IMR-90 (cell line): ENCODE measurements at regions not wholly inside any gene's neighbourhood (a gene's known extent, or its start where the extent isn't known, plus 50 kb on each side); places are given as distances from the start of the nearest gene placed in this dataset.

Experiments
- ATAC-seq: fragments of 200-7000 bp; cut with Tn5 transposase; 2 replicates; pipeline ENCODE4 v1.9.1; 2020; ENCODE audit warnings: low read depth, mild to moderate bottlenecking, moderate library complexity
- BruUV-seq: library from RNA; stranded (reverse); fragments of 400-500 nt; replicated peaks from 2 replicates; lab custom pipeline; 2021; lab: Mats Ljungman, UMichigan
- CTCF ChIA-PET: fragments of 300-600 bp; formaldehyde crosslinking; extraction: SDS; loops from one replicate; lab custom pipeline; 2021; ENCODE audit warnings: antibody characterized with exemption; lab: Yijun Ruan, JAX
- POLR2A ChIA-PET: fragments of 300-600 bp; sonication (Branson Sonifier 250); formaldehyde crosslinking; loops from one replicate; lab custom pipeline; 2022; ENCODE audit warnings: antibody characterized with exemption; ENCODE audit not compliant: unreplicated experiment; lab: Charles Lee
- DNase-seq: peaks from one replicate; pipeline ENCODE4 v3.0.0; 2013
- H2AFZ ChIP-seq: replicated peaks from 2 replicates; pipeline ENCODE3; 2013; ENCODE audit warnings: low read length, mild to moderate bottlenecking; ENCODE audit not compliant: poor library complexity
- H2AK5ac ChIP-seq: 2 replicates; pipeline ENCODE4 v1.6.1; 2013; ENCODE audit warnings: low read depth, low read length, inconsistent platforms
- H2AK9ac ChIP-seq: replicated peaks from 2 replicates; pipeline ENCODE3; 2013; ENCODE audit warnings: mild to moderate bottlenecking, low read depth, low read length, moderate library complexity; ENCODE audit not compliant: poor library complexity
- H2BK120ac ChIP-seq: 2 replicates; pipeline ENCODE4 v1.6.1; 2013; ENCODE audit warnings: low read depth, low read length, inconsistent platforms
- H2BK15ac ChIP-seq: 3 replicates; pipeline ENCODE4 v1.6.1; 2013; ENCODE audit warnings: low read depth, low read length, inconsistent platforms
- H2BK20ac ChIP-seq: 2 replicates; pipeline ENCODE4 v1.6.1; 2013; ENCODE audit warnings: low read depth, mild to moderate bottlenecking, inconsistent platforms, low read length, moderate library complexity
- H2BK5ac ChIP-seq: 2 replicates; pipeline ENCODE4 v1.6.1; 2013; ENCODE audit warnings: mild to moderate bottlenecking, low read depth, low read length, inconsistent platforms; ENCODE audit not compliant: poor library complexity, severe bottlenecking
- H3K14ac ChIP-seq: replicated peaks from 2 replicates; pipeline ENCODE4 v1.6.1; 2013; ENCODE audit warnings: low read depth, low read length, inconsistent platforms
- H3K18ac ChIP-seq: 2 replicates; pipeline ENCODE4 v1.6.1; 2013; ENCODE audit warnings: low read depth, low read length, control low read depth
- H3K23ac ChIP-seq: 2 replicates; pipeline ENCODE4 v1.6.1; 2013; ENCODE audit warnings: low read depth, low read length, inconsistent platforms
- H3K27ac ChIP-seq: 2 replicates; pipeline ENCODE4 v1.5.1; 2013; ENCODE audit warnings: mild to moderate bottlenecking, control low read depth, low read length; ENCODE audit not compliant: insufficient read depth
- H3K27me3 ChIP-seq: 2 replicates; pipeline ENCODE4 v1.6.1; 2013; ENCODE audit warnings: low read length; ENCODE audit not compliant: control insufficient read depth, insufficient read depth
- H3K36me3 ChIP-seq: 2 replicates; pipeline ENCODE4 v1.6.1; 2013; ENCODE audit warnings: low read length, mixed read lengths; ENCODE audit not compliant: control insufficient read depth, insufficient read depth
- H3K4ac ChIP-seq: 2 replicates; pipeline ENCODE4 v1.6.1; 2013; ENCODE audit warnings: low read depth, low read length, inconsistent platforms
- H3K4me1 ChIP-seq: 2 replicates; pipeline ENCODE4 v1.6.1; 2013; ENCODE audit warnings: low read length, mixed read lengths; ENCODE audit not compliant: control insufficient read depth, insufficient read depth
- H3K4me2 ChIP-seq: 2 replicates; pipeline ENCODE4 v1.6.1; 2013; ENCODE audit warnings: low read depth, mild to moderate bottlenecking, control low read depth, low read length, moderate library complexity
- H3K4me3 ChIP-seq: 2 replicates; pipeline ENCODE4 v1.5.1; 2013; ENCODE audit warnings: low read depth, mild to moderate bottlenecking, control low read depth, low read length, moderate library complexity; ENCODE audit not compliant: insufficient read depth
- H3K56ac ChIP-seq: 2 replicates; pipeline ENCODE4 v1.6.1; 2013; ENCODE audit warnings: low read length, inconsistent platforms; ENCODE audit not compliant: insufficient read depth; ENCODE audit errors: extremely low read depth
- H3K79me1 ChIP-seq, 2 experiments: 2 replicates each; pipeline ENCODE4 v1.6.1; 2013; ENCODE audit warnings: low read length in 2 of 2, inconsistent platforms in 1 of 2, low read depth in 1 of 2
- H3K9ac ChIP-seq: 2 replicates; pipeline ENCODE4 v1.6.1; 2013; ENCODE audit warnings: low read depth, low read length, control low read depth
- H3K9me1 ChIP-seq: 2 replicates; pipeline ENCODE4 v1.6.1; 2013; ENCODE audit warnings: low read length, inconsistent platforms; ENCODE audit not compliant: insufficient read depth
- H3K9me3 ChIP-seq: 2 replicates; pipeline ENCODE4 v1.6.1; 2013; ENCODE audit warnings: low read length; ENCODE audit not compliant: control insufficient read depth, insufficient read depth
- H4K20me1 ChIP-seq: 2 replicates; pipeline ENCODE4 v1.6.1; 2013; ENCODE audit warnings: low read length, inconsistent platforms; ENCODE audit not compliant: insufficient read depth
- H4K5ac ChIP-seq: 2 replicates; pipeline ENCODE4 v1.6.1; 2013; ENCODE audit warnings: mild to moderate bottlenecking, low read depth, low read length, control low read depth
- H4K8ac ChIP-seq, 2 experiments: 2 replicates each; pipeline ENCODE4 v1.6.1; 2013; ENCODE audit warnings: low read depth in 2 of 2, low read length in 2 of 2, control low read depth in 1 of 2, inconsistent platforms in 1 of 2
- H4K91ac ChIP-seq: 2 replicates; pipeline ENCODE4 v1.6.1; 2013; ENCODE audit warnings: low read depth, low read length, inconsistent platforms; ENCODE audit not compliant: insufficient read depth
- BHLHE40 ChIP-seq: fragments of 150-350 bp; IDR thresholded peaks from 2 replicates; pipeline ENCODE4 v1.6.1; 2016; ENCODE audit warnings: mild to moderate bottlenecking, low read depth, low read length
- MAZ ChIP-seq: IDR thresholded peaks from 2 replicates; pipeline ENCODE4 v1.6.1; 2012; ENCODE audit warnings: low read depth, mild to moderate bottlenecking, low read length, improper control_type of control experiment, moderate library complexity, borderline replicate concordance
- POLR2A ChIP-seq: IDR thresholded peaks from 2 replicates; pipeline ENCODE4 v1.6.1; 2012; ENCODE audit warnings: mild to moderate bottlenecking, low read depth, low read length
- RFX5 ChIP-seq: IDR thresholded peaks from 2 replicates; pipeline ENCODE4 v1.8.0; 2012; ENCODE audit warnings: low read depth, mild to moderate bottlenecking, low read length, moderate library complexity
- WGBS, 2 experiments: methylation state at CpG; one replicate each; pipeline versions ENCODE4 v1.1.5 to v1.1.7; 2013; ENCODE audit warnings: missing lambda C conversion rate in 2 of 2; ENCODE audit not compliant: insufficient read length in 1 of 2; ENCODE audit errors: extremely low coverage in 2 of 2; 5-methylcytosine and 5-hydroxymethylcytosine counted together
- dilution Hi-C: fragments of 300-500 bp; cut with HindIII; formaldehyde crosslinking; loops from one replicate; pipeline ENCODE4 v1.14.3; 2018; ENCODE audit warnings: low sequenced_read_pairs; ENCODE audit not compliant: unreplicated experiment
- in situ Hi-C: fragments of 300-500 bp; cut with MboI; formaldehyde crosslinking; loops from 3 replicates; pipeline ENCODE4 v1.14.3; 2019; ENCODE audit warnings: low sequenced_read_pairs, inconsistent platforms, mixed read lengths
- intact Hi-C: fragments of 100-400 bp; cut with micrococcal nuclease; formaldehyde crosslinking; loops from 2 replicates; pipeline ENCODE4 v1.10.0; 2022
- TF ChIP-seq, protein P1 (sequence below): fragments of 150-350 bp; IDR thresholded peaks from 2 replicates; pipeline ENCODE4 v1.6.1; 2017; ENCODE audit warnings: mild to moderate bottlenecking, antibody characterized with exemption, low read length, low read depth

DNA sequence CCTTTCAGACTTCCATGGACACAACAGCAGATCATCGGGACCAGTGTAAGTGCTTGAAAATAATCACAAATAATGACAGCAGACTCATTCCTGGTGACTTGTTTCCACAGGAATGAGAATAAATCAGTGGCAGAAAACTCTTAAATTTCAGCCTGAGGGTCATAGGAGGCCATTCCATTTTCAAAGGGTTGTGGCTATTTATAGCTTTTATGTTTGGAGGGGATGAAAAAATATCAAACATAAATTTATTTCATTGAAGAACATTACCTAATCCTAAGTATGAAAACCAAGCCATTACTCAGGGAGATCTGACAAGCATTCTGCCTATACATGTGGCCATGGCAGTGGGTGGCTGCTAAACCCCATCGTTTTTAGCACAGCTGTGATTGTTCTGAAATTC is 173.6 kb upstream of the CNR1 start:
- Histone ChIP-seq H4K5ac (no peak overlapping the region), H2BK15ac (no peak overlapping the region), H3K56ac (no peak overlapping the region), H3K27me3 (no peaks in the 10 kb centered on the region), H4K8ac (no peak overlapping the region), H3K18ac (no peak overlapping the region), H2AK9ac (no peak overlapping the region), H3K4me1 (no peaks in the 10 kb centered on the region), H3K4me2 (no peak overlapping the region), H2BK5ac (no peak overlapping the region), H3K4ac (no peak overlapping the region), H3K36me3 (no peaks in the 10 kb centered on the region), H2BK20ac (no peak overlapping the region), H4K91ac (no peak overlapping the region), H3K23ac (no peak overlapping the region), H3K9me3 (no peaks in the 10 kb centered on the region), H2AK5ac (no peak overlapping the region), H3K27ac (no peak overlapping the region), H2BK120ac (no peak overlapping the region), H3K9me1 (no peaks in the 10 kb centered on the region), H4K20me1 (no peaks in the 10 kb centered on the region), H3K79me1 (no peaks in the 10 kb centered on the region), H2AFZ (no peak overlapping the region), H3K9ac (no peak overlapping the region), H3K4me3 (no peak overlapping the region), H3K14ac (no peak overlapping the region)
- intact Hi-C loops (no loop called here), dilution Hi-C loops (no loop called here), in situ Hi-C loops (no loop called here)
- BruUV-seq, result no TSS peak
- no CpG with 5 or more reads among the region's 2 CpGs for WGBS, 2 experiments
- POLR2A ChIA-PET, result no interaction called here
- DNase-seq, result no peak
- TF ChIP-seq MAZ, result no peak
- TF ChIP-seq RFX5, result no peak
- TF ChIP-seq POLR2A, result no peak
- no peak for TF ChIP-seq BHLHE40
- TF ChIP-seq, protein P1, sequence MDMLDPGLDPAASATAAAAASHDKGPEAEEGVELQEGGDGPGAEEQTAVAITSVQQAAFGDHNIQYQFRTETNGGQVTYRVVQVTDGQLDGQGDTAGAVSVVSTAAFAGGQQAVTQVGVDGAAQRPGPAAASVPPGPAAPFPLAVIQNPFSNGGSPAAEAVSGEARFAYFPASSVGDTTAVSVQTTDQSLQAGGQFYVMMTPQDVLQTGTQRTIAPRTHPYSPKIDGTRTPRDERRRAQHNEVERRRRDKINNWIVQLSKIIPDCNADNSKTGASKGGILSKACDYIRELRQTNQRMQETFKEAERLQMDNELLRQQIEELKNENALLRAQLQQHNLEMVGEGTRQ, result no peak
- CTCF ChIA-PET, result no interaction called here
- no peak for ATAC-seq
